ENCODE measurements at regions not wholly inside any gene's neighbourhood (a gene's known extent, or its start where the extent isn't known, plus 50 kb on each side); places are given as distances from the start of the nearest gene placed in this dataset.

DNA sequence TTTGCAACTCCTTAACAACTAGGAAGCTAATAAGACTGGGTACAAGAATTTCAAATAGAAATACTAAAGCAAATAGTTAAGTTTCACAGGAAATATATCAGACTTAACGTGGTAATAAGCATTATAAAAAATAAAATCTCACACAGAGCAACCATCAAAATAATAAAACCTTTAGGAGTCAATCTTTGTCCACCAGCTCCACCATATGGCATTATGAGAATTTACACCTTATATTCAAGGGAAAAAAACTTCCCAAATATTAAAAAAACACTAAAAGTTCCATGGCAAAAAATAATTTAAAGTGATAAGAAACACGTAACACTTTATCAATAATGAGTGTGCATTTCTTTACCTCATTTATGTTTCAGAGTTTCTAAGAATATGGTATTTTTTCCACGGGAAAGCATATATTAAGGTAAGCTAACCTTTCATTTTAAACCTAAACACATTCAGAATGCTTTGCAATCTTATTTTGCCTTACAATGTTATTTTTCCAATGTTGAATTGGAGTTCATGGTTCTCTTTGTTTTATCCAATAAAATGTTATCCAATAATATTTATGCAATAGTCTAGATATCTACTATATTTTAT lies 423.2 kb upstream of the SGCG start:
- Mint-ChIP-seq H3K27ac (no peak overlapping the region), H3K9me3 (peaks cover 7% of the 10 kb centered on the region), H3K4me3 (no peak overlapping the region), H3K36me3 (ENCODE audit: low read depth) (no peaks in the 10 kb centered on the region), H3K27me3 (no peaks in the 10 kb centered on the region), H3K4me1 (ENCODE audit: low read depth) (no peaks in the 10 kb centered on the region)

DNA sequence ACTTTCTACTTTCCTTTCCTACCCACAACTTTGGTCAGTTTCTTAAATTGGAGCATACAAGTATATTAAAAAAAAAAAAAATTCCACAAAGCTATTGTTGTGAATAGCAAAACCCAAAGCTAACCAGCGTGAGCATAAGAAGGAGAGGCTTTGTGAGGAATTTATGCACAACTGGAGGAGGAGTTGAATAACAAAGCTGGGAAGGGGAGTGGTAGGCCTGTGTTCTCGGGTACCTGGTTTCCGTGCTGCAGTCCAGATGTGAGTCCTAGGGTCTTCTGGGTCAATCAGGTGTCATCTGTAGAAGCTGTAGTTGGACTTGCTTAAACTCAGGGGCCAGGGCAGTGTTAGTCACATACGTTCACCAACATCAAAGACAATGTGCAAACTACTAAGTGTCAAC lies 422.5 kb upstream of the SGCG start:
- Mint-ChIP-seq H3K27me3 (no peaks in the 10 kb centered on the region), H3K9me3 (peaks cover 6% of the 10 kb centered on the region), H3K27ac (no peak overlapping the region), H3K4me1 (ENCODE audit: low read depth) (no peaks in the 10 kb centered on the region), H3K4me3 (no peak overlapping the region), H3K36me3 (ENCODE audit: low read depth) (no peaks in the 10 kb centered on the region)

DNA sequence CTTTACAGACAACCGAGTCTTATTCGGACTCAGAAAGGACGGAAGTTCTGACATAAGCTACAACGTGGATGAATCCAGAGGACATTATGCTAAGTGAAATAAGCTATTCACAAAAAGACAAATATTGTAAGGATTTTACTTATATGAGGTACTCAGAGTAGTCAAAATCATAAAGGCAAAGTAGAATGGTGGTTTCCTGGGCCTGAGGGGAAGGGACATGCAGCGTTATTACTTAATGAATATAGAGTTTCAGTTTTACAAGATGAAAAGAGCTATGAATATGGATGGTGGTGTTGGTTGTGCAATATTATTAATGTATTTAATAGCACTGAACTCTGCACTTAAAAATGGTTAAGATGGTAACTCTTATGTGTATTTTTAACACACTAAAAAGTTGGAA lies 419.1 kb upstream of the SGCG start:
- Mint-ChIP-seq H3K4me1 (ENCODE audit: low read depth) (no peaks in the 10 kb centered on the region), H3K9me3 (no peaks in the 10 kb centered on the region), H3K27ac (no peak overlapping the region), H3K36me3 (ENCODE audit: low read depth) (no peaks in the 10 kb centered on the region), H3K27me3 (peaks cover 4% of the 10 kb centered on the region), H3K4me3 (no peak overlapping the region)

DNA sequence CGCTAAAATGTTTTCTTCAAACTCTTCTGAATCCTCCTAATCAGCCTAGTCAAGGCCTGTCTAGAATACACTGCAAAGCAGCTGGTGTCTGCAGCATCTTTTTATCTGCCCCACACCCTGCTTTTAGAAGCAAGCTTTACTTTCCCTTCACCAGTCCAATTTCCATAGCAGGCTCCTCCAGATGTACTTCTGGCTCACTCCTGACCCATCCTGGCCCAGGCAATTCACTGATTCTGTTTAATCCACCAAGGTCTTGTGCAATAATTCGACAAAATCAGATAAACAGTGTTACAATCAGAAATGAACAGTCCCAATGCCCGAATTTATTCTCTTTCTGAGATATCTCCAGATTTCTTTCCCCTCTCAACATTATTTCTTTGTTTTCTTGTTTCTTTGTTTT lies 415.2 kb upstream of the SGCG start:
- Mint-ChIP-seq H3K4me3 (no peak overlapping the region), H3K4me1 (ENCODE audit: low read depth) (no peaks in the 10 kb centered on the region), H3K36me3 (ENCODE audit: low read depth) (no peaks in the 10 kb centered on the region), H3K27ac (no peak overlapping the region), H3K9me3 (no peaks in the 10 kb centered on the region), H3K27me3 (peaks cover 4% of the 10 kb centered on the region)

DNA sequence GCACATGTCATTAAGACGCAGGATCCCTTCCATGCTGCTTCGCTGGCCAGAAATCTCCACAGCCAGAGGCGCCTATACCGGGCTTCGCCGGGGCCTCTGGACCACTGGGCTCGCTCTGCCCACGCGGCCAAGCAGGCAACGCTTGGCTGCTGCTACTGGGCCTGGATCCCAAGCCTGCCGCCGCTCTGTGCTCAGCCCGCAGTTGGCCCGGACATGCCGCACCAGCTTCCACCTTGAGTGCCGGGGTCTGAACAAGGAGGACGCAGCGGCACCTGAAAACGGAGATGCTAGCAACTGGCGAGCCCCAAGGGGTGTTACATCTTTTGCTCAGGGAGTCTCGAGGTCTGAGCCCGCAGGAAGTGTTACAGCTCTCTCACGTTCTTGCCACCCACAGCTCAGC lies 409.9 kb upstream of the SGCG start:
- Mint-ChIP-seq H3K4me3 (no peak overlapping the region), H3K27me3 (no peaks in the 10 kb centered on the region), H3K36me3 (ENCODE audit: low read depth) (no peaks in the 10 kb centered on the region), H3K9me3 (no peaks in the 10 kb centered on the region), H3K4me1 (ENCODE audit: low read depth) (no peaks in the 10 kb centered on the region), H3K27ac (no peak overlapping the region)

DNA sequence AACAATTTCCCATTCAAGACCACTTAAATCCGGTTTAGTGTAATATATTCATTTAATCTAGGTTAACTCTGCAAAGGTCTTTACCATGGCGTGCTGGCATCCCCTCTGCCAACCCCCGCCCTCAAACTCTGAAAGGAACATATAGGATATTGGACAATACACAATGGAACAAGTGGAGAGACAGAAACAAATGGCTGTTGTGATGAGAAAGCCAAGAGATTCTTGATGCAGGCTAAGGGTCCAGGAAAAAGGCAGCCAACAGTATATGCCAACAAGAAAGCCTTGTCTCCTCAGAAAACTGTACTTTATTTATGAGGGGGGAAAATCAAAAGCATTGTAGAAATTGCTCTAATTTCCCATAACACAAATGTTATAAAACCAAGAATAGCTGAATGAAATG lies 407.3 kb upstream of the SGCG start:
- Mint-ChIP-seq H3K4me1 (ENCODE audit: low read depth) (no peaks in the 10 kb centered on the region), H3K36me3 (ENCODE audit: low read depth) (no peaks in the 10 kb centered on the region), H3K27ac (no peak overlapping the region), H3K4me3 (no peak overlapping the region), H3K9me3 (peaks cover 3% of the 10 kb centered on the region), H3K27me3 (no peaks in the 10 kb centered on the region)

DNA sequence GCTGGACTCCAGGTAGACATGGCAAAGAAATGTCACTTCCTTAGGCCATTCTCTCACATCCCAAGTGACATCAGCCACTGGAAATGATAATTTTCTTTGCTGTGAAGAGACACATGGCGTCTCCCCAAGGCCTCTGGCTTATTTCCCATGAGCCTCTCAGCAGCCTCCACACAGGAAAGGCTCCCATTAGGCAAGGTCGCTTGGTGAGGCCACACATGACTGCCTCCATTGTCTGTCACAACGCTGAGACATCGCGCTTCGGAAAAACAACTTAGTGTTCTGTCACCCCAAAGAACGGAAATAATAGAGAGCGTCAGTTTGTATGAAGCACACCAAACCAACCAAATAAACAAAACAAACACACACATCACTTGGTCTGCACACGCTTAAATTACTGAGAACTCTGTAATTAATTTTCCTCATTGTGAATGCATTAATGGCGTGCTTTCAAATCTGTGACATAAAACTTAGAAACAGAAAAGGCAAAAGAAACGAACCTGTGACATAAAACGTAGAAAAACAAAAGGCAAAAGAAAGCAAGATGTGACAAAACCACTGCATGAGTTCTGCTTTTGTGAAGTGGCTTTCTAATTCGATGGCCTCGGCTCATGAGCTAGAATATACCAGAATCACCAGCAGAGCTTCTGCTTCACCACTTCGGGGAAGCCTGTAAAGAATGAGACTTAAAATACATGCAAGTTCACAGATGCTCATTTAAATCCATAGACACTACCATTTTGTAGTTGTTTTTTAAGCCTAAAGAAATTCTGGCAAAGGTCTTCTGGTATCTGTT lies 404.2 kb upstream of the SGCG start:
- no peaks in the 10 kb centered on the region for H3K27me3 Mint-ChIP-seq
- no peaks in the 10 kb centered on the region for H3K4me1 Mint-ChIP-seq (ENCODE audit: low read depth)
- H3K4me3 Mint-ChIP-seq: no peak overlapping the region
- H3K36me3 Mint-ChIP-seq (ENCODE audit: low read depth): no peaks in the 10 kb centered on the region
- H3K9me3 Mint-ChIP-seq: peaks cover 3% of the 10 kb centered on the region
- H3K27ac Mint-ChIP-seq: no peak overlapping the region

DNA sequence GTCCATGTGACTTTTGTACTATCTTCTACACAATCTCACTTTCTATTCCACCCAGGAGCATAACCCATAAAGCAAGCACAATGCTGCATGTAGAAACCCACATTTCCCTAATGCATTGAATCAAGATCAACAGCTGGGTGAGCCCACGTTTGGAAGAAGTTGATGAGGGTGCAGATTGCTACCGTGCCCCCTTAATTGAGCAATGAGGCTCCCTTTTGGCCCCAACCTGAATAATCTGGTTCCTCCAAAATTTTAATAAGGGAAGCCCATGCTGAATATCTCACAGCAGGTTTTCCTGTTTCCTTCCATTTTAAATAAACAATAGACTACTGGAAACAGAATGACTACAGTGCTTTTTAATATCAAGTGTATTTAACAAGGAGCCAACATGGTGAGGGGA lies 403.6 kb upstream of the SGCG start:
- peaks cover 3% of the 10 kb centered on the region for H3K9me3 Mint-ChIP-seq

DNA sequence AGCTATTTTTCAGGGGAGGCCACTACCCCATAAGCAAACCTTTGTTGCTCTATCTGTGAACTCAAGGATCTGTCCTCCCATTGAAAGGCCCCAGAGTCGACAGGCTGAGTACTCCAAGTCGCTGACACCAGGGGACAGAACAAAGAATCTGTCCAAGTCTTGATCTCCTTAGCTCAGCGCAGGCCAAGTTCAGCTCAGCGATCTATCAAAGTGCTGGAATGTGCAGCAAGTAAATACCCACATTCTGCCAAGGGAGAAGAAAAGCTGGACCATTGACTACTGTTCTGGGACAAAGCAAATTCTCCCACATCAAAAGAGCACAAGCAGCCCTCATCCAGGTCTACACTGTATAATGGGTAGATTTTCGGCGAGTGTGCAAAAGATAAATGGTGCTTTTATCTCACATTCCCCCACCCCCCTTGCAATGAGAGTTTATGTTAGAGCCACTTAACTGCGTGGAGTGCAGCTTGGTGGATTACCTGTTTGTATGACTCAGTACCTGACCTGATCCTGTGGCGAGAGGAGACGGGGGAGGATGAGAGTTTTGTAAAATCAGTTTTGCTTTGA lies 391.7 kb upstream of the SGCG start:
- peaks cover 9% of the 10 kb centered on the region for H3K27me3 Mint-ChIP-seq
- no peaks in the 10 kb centered on the region for H3K4me1 Mint-ChIP-seq (ENCODE audit: low read depth)
- no peaks in the 10 kb centered on the region for H3K9me3 Mint-ChIP-seq
- no peaks in the 10 kb centered on the region for H3K36me3 Mint-ChIP-seq (ENCODE audit: low read depth)
- no peak overlapping the region for H3K27ac Mint-ChIP-seq
- H3K4me3 Mint-ChIP-seq: no peak overlapping the region

More for the DNA sequence above, 403.6 kb upstream of the SGCG start:
- no peak overlapping the region for H3K27ac Mint-ChIP-seq
- H3K27me3 Mint-ChIP-seq: no peaks in the 10 kb centered on the region
- no peaks in the 10 kb centered on the region for H3K4me1 Mint-ChIP-seq (ENCODE audit: low read depth)
- H3K4me3 Mint-ChIP-seq: no peak overlapping the region
- no peaks in the 10 kb centered on the region for H3K36me3 Mint-ChIP-seq (ENCODE audit: low read depth)

DNA sequence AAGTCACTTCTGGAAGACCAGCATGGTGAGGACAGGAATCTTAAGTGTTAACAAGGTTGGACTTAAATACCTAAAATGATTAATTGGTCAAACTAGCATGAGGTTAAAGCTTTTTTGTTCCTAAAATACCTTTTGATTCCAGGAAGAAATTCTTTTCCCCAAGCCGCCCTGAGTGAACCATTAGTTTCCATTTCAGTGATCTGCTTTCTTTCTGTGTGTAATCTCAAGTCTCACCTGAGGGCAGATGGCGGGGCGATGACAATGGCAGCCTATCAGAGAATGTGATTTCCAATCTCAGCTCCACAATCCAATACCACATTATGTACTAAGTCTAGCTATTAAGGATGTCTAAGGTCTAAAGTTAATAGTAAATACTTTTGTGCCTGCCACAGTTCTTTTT lies 390.9 kb upstream of the SGCG start:
- Mint-ChIP-seq H3K9me3 (no peaks in the 10 kb centered on the region), H3K27ac (no peak overlapping the region), H3K4me3 (no peak overlapping the region), H3K4me1 (ENCODE audit: low read depth) (no peaks in the 10 kb centered on the region), H3K36me3 (ENCODE audit: low read depth) (no peaks in the 10 kb centered on the region), H3K27me3 (peaks cover 9% of the 10 kb centered on the region)

DNA sequence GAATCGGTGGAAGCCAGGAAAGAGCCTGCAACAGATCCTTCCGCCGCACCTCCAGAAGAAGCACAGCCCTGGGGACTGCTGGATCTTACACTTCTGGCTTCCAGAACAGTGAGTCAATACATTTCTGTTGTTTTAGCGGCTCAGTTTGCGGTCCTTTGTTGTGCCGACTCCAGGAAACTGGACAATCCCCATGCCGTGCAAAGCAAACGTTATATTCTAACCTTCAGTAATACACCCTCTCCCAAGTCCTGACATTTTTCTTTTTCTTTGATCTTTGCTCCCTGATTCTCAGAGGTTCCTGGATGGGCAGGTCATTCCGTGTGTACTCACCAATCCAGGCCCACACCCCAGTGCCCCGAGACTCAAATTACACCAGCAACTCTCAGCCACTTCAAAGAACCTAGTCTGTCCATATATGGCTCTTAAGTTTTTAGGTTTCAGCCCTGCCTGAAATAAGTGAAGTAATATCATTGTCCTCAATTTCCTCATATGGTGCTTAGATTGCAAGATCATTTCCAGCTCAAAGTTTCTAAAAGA lies 387.1 kb upstream of the SGCG start:
- H3K4me1 Mint-ChIP-seq (ENCODE audit: low read depth): no peaks in the 10 kb centered on the region
- no peak overlapping the region for H3K4me3 Mint-ChIP-seq
- peaks cover 13% of the 10 kb centered on the region for H3K27me3 Mint-ChIP-seq
- H3K9me3 Mint-ChIP-seq: no peaks in the 10 kb centered on the region
- no peaks in the 10 kb centered on the region for H3K36me3 Mint-ChIP-seq (ENCODE audit: low read depth)
- H3K27ac Mint-ChIP-seq: no peak overlapping the region

DNA sequence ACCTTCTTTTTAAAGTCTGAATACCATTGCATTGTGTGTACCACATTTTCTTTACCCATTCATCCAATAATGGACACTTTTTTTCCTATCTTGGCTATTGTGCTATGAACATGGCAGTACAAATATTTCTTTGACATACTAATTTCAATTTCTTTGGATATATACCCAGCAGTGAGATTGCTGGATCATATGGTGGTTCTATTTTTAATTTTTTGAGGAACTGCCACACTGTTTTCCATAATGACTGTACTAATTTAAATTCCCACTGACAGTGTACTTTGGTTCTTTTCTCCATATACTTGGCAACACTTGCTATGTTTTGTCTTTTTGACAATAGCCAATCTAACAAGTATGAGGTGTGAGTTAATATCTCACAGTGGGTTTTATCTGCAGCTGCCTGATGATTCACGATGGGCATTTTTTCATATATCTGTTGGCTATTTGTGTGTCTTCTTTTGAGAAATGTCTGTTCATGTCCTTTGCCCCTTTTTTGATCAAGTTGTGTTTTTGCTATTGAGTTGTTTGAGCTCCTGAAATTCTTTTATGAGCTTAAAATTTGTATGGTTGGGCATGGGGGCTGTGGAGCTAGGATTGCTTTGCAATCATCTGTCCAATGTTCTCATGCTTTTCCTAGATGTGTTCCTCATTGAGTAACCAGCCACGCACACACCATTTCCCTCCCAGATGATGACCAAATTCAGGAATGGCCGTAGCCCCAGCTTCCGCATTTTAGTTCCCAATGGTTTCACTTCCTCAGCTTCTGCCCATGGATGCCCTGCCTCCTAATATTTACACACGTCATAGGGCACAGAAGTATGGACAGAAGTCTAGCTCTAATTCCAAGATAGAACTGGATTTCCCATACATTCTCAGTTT lies 380.0 kb upstream of the SGCG start:
- no peaks in the 10 kb centered on the region for H3K9me3 Mint-ChIP-seq
- peaks cover 11% of the 10 kb centered on the region for H3K27me3 Mint-ChIP-seq
- H3K27ac Mint-ChIP-seq: no peak overlapping the region
- no peaks in the 10 kb centered on the region for H3K4me1 Mint-ChIP-seq (ENCODE audit: low read depth)
- H3K36me3 Mint-ChIP-seq (ENCODE audit: low read depth): no peaks in the 10 kb centered on the region
- H3K4me3 Mint-ChIP-seq: no peak overlapping the region

DNA sequence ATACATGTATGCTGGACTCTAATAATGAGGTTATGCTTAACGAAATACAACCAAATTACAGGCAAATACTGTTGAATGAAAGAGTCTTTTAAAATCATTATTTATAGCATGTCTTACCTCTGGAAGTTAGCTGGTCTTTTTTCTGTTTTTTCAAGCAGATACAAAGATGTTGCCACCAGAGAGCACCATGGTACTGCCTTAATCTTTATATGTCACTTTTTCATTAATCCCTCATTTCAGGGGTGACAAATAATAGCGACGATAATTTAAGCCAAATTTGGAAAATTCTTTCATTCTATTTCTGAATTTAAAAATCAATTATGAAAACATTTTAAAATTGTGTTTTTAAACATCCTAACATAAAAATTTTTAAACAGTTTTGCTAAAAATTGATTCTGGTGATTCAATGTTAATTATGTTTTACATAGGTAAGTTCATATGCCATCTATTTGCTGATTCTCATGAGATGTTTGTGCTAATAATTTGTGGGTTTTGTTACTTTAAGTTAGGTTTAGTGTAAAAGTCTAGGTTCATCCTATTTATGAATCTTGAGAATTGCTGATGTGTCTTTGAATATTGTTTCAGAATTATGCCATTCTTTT lies 379.3 kb upstream of the SGCG start:
- Mint-ChIP-seq H3K4me1 (ENCODE audit: low read depth) (no peaks in the 10 kb centered on the region), H3K36me3 (ENCODE audit: low read depth) (no peaks in the 10 kb centered on the region), H3K4me3 (no peak overlapping the region), H3K9me3 (no peaks in the 10 kb centered on the region), H3K27ac (no peak overlapping the region), H3K27me3 (peaks cover 11% of the 10 kb centered on the region)

DNA sequence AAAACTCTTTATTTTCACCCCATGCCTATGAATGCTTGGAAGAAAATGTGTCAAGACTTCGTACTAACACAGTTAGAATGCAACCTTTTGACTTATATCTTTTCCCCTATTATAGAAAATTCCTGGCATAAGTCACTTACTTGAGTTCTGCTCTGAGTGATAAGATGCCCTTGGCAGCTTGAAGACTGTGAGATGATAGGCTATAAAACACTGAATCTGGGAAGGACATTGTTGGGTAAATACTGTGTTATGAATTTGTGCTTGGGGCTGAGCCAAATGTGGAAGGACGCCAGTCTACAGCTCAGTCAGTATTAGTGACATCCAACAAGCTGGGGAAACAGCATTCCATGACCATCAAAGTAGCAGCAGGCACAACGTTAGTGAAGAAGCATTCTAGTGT lies 368.0 kb upstream of the SGCG start:
- Mint-ChIP-seq H3K27ac (no peak overlapping the region), H3K9me3 (no peaks in the 10 kb centered on the region), H3K36me3 (ENCODE audit: low read depth) (no peaks in the 10 kb centered on the region)

More for the DNA sequence above, 368.0 kb upstream of the SGCG start:
- H3K27me3 Mint-ChIP-seq: peaks cover 3% of the 10 kb centered on the region
- H3K4me1 Mint-ChIP-seq (ENCODE audit: low read depth): no peaks in the 10 kb centered on the region
- H3K4me3 Mint-ChIP-seq: no peak overlapping the region
